Muscle of leg (tissue), 3 donors: ENCODE measurements at regions not wholly inside any gene's neighbourhood (a gene's known extent, or its start where the extent isn't known, plus 50 kb on each side); places are given as distances from the start of the nearest gene placed in this dataset.
"Not testable (repeated sequence)": the region's sequence is repeated elsewhere in the genome, so short reads cannot be mapped to it uniquely, and the experiment has no call there.

Source experiments
- DNase-seq: peaks from one replicate; pipeline ENCODE4 v3.0.0; 2013
- H3K27ac ChIP-seq: one replicate; pipeline ENCODE4 v1.5.1; 2013; ENCODE audit warnings: mild to moderate bottlenecking, low read length, control low read depth
- H3K27me3 ChIP-seq: one replicate; pipeline ENCODE4 v1.6.1; 2013; ENCODE audit warnings: low read length; ENCODE audit not compliant: control insufficient read depth, insufficient read depth
- H3K36me3 ChIP-seq: one replicate; pipeline ENCODE4 v1.6.1; 2013; ENCODE audit warnings: low read length; ENCODE audit not compliant: control insufficient read depth, insufficient read depth
- H3K4me1 ChIP-seq: one replicate; pipeline ENCODE4 v1.6.1; 2013; ENCODE audit warnings: low read length; ENCODE audit not compliant: control insufficient read depth, insufficient read depth
- H3K4me3 ChIP-seq: one replicate; pipeline ENCODE4 v1.5.1; 2013; ENCODE audit warnings: low read length, control low read depth
- H3K9me3 ChIP-seq: replicated peaks from 2 replicates; pipeline ENCODE4 v1.6.1; 2013; ENCODE audit warnings: low read depth, low read length; ENCODE audit not compliant: control insufficient read depth
- WGBS: methylation state at CpG from one replicate; pipeline ENCODE4 v1.1.5; 2013; ENCODE audit warnings: missing lambda C conversion rate; ENCODE audit not compliant: insufficient coverage; 5-methylcytosine and 5-hydroxymethylcytosine counted together

- no peaks in the 10 kb centered on the region for H3K9me3 ChIP-seq
- no peaks in the 10 kb centered on the region for H3K36me3 ChIP-seq
- H3K4me3 ChIP-seq: no peak overlapping the region
- no peaks in the 10 kb centered on the region for H3K27me3 ChIP-seq
- H3K27ac ChIP-seq: no peak overlapping the region
- DNase-seq: no peak
- no peaks in the 10 kb centered on the region for H3K4me1 ChIP-seq
- 83% methylated on average over 1 of the region's 3 CpGs for WGBS
Observed at GRCh38 chr4:116132946-116133345, 952.4 kb downstream of the TRAM1L1 start.

- H3K4me3 ChIP-seq: no peak overlapping the region
- WGBS: no CpG with 5 or more reads among the region's 2 CpGs
- DNase-seq: no peak
- no peaks in the 10 kb centered on the region for H3K4me1 ChIP-seq
- H3K9me3 ChIP-seq: no peaks in the 10 kb centered on the region
- H3K27me3 ChIP-seq: no peaks in the 10 kb centered on the region
- H3K36me3 ChIP-seq: no peaks in the 10 kb centered on the region
- no peak overlapping the region for H3K27ac ChIP-seq
Observed at GRCh38 chr4:116126794-116127193, 958.6 kb downstream of the TRAM1L1 start.

GRCh38 chr4:116122124-116122523 is 963.3 kb downstream of the TRAM1L1 start:
- Histone ChIP-seq H3K4me1 (no peaks in the 10 kb centered on the region), H3K36me3 (no peaks in the 10 kb centered on the region), H3K27me3 (no peaks in the 10 kb centered on the region), H3K4me3 (no peak overlapping the region), H3K9me3 (no peaks in the 10 kb centered on the region), H3K27ac (no peak overlapping the region)
- DNase-seq: no peak
- WGBS: no CpG with 5 or more reads among the region's 1 CpG

- WGBS: no CpG with 5 or more reads among the region's 3 CpGs
- Histone ChIP-seq H3K27ac (no peak overlapping the region), H3K36me3 (no peaks in the 10 kb centered on the region), H3K4me3 (no peak overlapping the region), H3K4me1 (no peaks in the 10 kb centered on the region), H3K27me3 (no peaks in the 10 kb centered on the region), H3K9me3 (no peaks in the 10 kb centered on the region)
- no peak for DNase-seq
Observed at GRCh38 chr4:116118221-116118620, 967.2 kb downstream of the TRAM1L1 start.

- not testable (repeated sequence) for H3K36me3 ChIP-seq, H3K27me3 ChIP-seq, H3K4me1 ChIP-seq, DNase-seq, H3K4me3 ChIP-seq, H3K9me3 ChIP-seq, H3K27ac ChIP-seq
- no CpG with 5 or more reads among the region's 3 CpGs for WGBS
Observed at GRCh38 chr4:116112861-116113260, 972.5 kb downstream of the TRAM1L1 start.

- no peak overlapping the region for H3K4me3 ChIP-seq
- no peak for DNase-seq
- H3K36me3 ChIP-seq: no peaks in the 10 kb centered on the region
- H3K27me3 ChIP-seq: no peaks in the 10 kb centered on the region
- H3K27ac ChIP-seq: no peak overlapping the region
- no CpG with 5 or more reads among the region's 3 CpGs for WGBS
- H3K4me1 ChIP-seq: no peaks in the 10 kb centered on the region
- no peaks in the 10 kb centered on the region for H3K9me3 ChIP-seq
Observed at GRCh38 chr4:116110713-116111112, 974.7 kb downstream of the TRAM1L1 start.

GRCh38 chr4:116108606-116109005 is 976.8 kb downstream of the TRAM1L1 start:
- no peak for DNase-seq
- Histone ChIP-seq H3K9me3 (no peaks in the 10 kb centered on the region), H3K27ac (no peak overlapping the region), H3K4me1 (no peaks in the 10 kb centered on the region), H3K4me3 (no peak overlapping the region), H3K36me3 (no peaks in the 10 kb centered on the region), H3K27me3 (no peaks in the 10 kb centered on the region)
- WGBS: 77% methylated on average over 3 of the region's 8 CpGs

- Histone ChIP-seq H3K9me3 (peaks cover 17% of the 10 kb centered on the region), H3K27ac (no peak overlapping the region), H3K27me3 (no peaks in the 10 kb centered on the region), H3K4me1 (no peaks in the 10 kb centered on the region), H3K36me3 (no peaks in the 10 kb centered on the region), H3K4me3 (no peak overlapping the region)
- DNase-seq: peak; percentile 28
- no CpG with 5 or more reads among the region's 1 CpG for WGBS
Observed at GRCh38 chr4:116101321-116101720, 984.1 kb downstream of the TRAM1L1 start.

GRCh38 chr4:116099596-116099995 is 985.8 kb downstream of the TRAM1L1 start:
- H3K27me3 ChIP-seq: no peaks in the 10 kb centered on the region
- H3K36me3 ChIP-seq: no peaks in the 10 kb centered on the region
- no peak overlapping the region for H3K27ac ChIP-seq
- H3K4me3 ChIP-seq: no peak overlapping the region
- no peaks in the 10 kb centered on the region for H3K4me1 ChIP-seq
- peaks cover 17% of the 10 kb centered on the region for H3K9me3 ChIP-seq
- DNase-seq: no peak

GRCh38 chr4:116097353-116097752 is 983.9 kb upstream of the NDST4 start:
- peaks cover 17% of the 10 kb centered on the region for H3K9me3 ChIP-seq
- DNase-seq, H3K4me3 ChIP-seq, H3K27me3 ChIP-seq, H3K27ac ChIP-seq, H3K4me1 ChIP-seq, H3K36me3 ChIP-seq: not testable (repeated sequence)
- 83% methylated on average over 1 of the region's 3 CpGs for WGBS

- Histone ChIP-seq H3K27ac (no peak overlapping the region), H3K4me3 (no peak overlapping the region), H3K27me3 (no peaks in the 10 kb centered on the region), H3K36me3 (no peaks in the 10 kb centered on the region), H3K4me1 (no peaks in the 10 kb centered on the region), H3K9me3 (peaks cover 10% of the 10 kb centered on the region)
- DNase-seq: no peak
- 60% methylated on average over 1 of the region's 3 CpGs for WGBS
Observed at GRCh38 chr4:116092961-116093360, 979.5 kb upstream of the NDST4 start.
